NCI-H774 (cell line): ENCODE measurements at regions not wholly inside any gene's neighbourhood (a gene's known extent, or its start where the extent isn't known, plus 50 kb on each side); places are given as distances from the start of the nearest gene placed in this dataset.

Experiments used
- DNase-seq: peaks from one replicate; lab custom pipeline; 2025; lab: John Stamatoyannopoulos, UW

GRCh38 chr1:193787061-193787460, 600.6 kb upstream of the B3GALT2 start:
- no peak for DNase-seq

- DNase-seq: no peak
Observed at GRCh38 chr1:193785850-193786420, 599.5 kb upstream of the B3GALT2 start.

- no peak for DNase-seq
Observed at GRCh38 chr1:193774536-193775323, 588.3 kb upstream of the B3GALT2 start.

- no peak for DNase-seq
Observed at GRCh38 chr1:193771596-193771995, 585.2 kb upstream of the B3GALT2 start.

- DNase-seq: no peak
Observed at GRCh38 chr1:193769651-193770050, 583.2 kb upstream of the B3GALT2 start.

GRCh38 chr1:193767886-193768285, 581.5 kb upstream of the B3GALT2 start:
- no peak for DNase-seq

- no peak for DNase-seq
Observed at GRCh38 chr1:193766329-193766728, 579.9 kb upstream of the B3GALT2 start.

- no peak for DNase-seq
Observed at GRCh38 chr1:193763266-193763665, 576.9 kb upstream of the B3GALT2 start.

GRCh38 chr1:193762236-193762635, 575.8 kb upstream of the B3GALT2 start:
- DNase-seq: no peak

- no peak for DNase-seq
Observed at GRCh38 chr1:193755441-193755840, 569.0 kb upstream of the B3GALT2 start.

GRCh38 chr1:193754732-193755427, 568.5 kb upstream of the B3GALT2 start:
- DNase-seq: no peak

GRCh38 chr1:193754151-193754550, 567.7 kb upstream of the B3GALT2 start:
- DNase-seq: no peak

GRCh38 chr1:193753038-193753756, 566.8 kb upstream of the B3GALT2 start:
- no peak for DNase-seq

- DNase-seq: no peak
Observed at GRCh38 chr1:193749868-193750267, 563.5 kb upstream of the B3GALT2 start.

GRCh38 chr1:193747579-193747978, 561.2 kb upstream of the B3GALT2 start:
- no peak for DNase-seq

- DNase-seq: no peak
Observed at GRCh38 chr1:193741228-193741627, 554.8 kb upstream of the B3GALT2 start.

GRCh38 chr1:193740762-193741161, 554.3 kb upstream of the B3GALT2 start:
- no peak for DNase-seq

- no peak for DNase-seq
Observed at GRCh38 chr1:193736507-193736906, 550.1 kb upstream of the B3GALT2 start.

GRCh38 chr1:193733674-193734073, 547.3 kb upstream of the B3GALT2 start:
- no peak for DNase-seq

GRCh38 chr1:193730017-193730416, 543.6 kb upstream of the B3GALT2 start:
- no peak for DNase-seq

- peak; percentile 29 for DNase-seq
Observed at GRCh38 chr1:193729429-193729828, 543.0 kb upstream of the B3GALT2 start.

GRCh38 chr1:193727850-193728249, 541.4 kb upstream of the B3GALT2 start:
- peak; percentile 8 for DNase-seq

GRCh38 chr1:193726722-193727121, 540.3 kb upstream of the B3GALT2 start:
- no peak for DNase-seq
